ENCODE measurements at regions not wholly inside any gene's neighbourhood (a gene's known extent, or its start where the extent isn't known, plus 50 kb on each side); places are given as distances from the start of the nearest gene placed in this dataset.
A peak's percentile ranks its signal among the peaks of the same experiment; 100 is the strongest.

GRCh38 chr13:111911121-111911720, 155.7 kb upstream of the SOX1 start:
- H3K9ac ChIP-seq (replicated peaks in 1 of 4; ENCODE audit: extremely low read depth in 1 of 4, low read depth in 3 of 4, low read length in 3 of 4), result no peak overlapping the region
- H3K4ac ChIP-seq (replicated peaks; ENCODE audit: insufficient read length, low read depth, low read length), result no peak overlapping the region
- no peak overlapping the region for H2BK20ac ChIP-seq (ENCODE audit: low read length)
- H3K36me3 ChIP-seq (ENCODE audit: control insufficient read depth in 2 of 4, insufficient read depth in 4 of 4, low read length in 3 of 4), result no peaks in the 10 kb centered on the region
- H2AFZ ChIP-seq (ENCODE audit: low read length), result no peak overlapping the region
- H3K23me2 ChIP-seq (ENCODE audit: low read depth, low read length), result no peaks in the 10 kb centered on the region
- ChIA-PET CTCF (ENCODE audit: partially characterized antibody) (no interaction called here), POLR2A (ENCODE audit: partially characterized antibody) (no interaction called here)
- no peak overlapping the region for H2AK5ac ChIP-seq (ENCODE audit: low read depth, low read length)
- H3K56ac ChIP-seq (replicated peaks; ENCODE audit: insufficient read length, low read depth, low read length), result no peak overlapping the region
- H4K8ac ChIP-seq (ENCODE audit: extremely low read depth, insufficient read depth, low read length), result no peak overlapping the region
- H2BK120ac ChIP-seq (replicated peaks; ENCODE audit: low read depth, low read length), result no peak overlapping the region
- DNase-seq (ENCODE audit: low read depth in 1 of 2, low spot score in 2 of 2) (peak in 1 of 2 experiments; percentile 17), FAIRE-seq (no peak)
- no peak overlapping the region for H2BK15ac ChIP-seq (ENCODE audit: low read length)
- no peak for TF ChIP-seq RXRA (IDR thresholded peaks at IDR 0.05; ENCODE audit: insufficient read depth, low read depth, low read length)
- TF ChIP-seq TBP (IDR thresholded peaks at IDR 0.05; ENCODE audit: low read depth, low read length), result no peak
- TF ChIP-seq ZNF274 (IDR thresholded peaks at IDR 0.05; ENCODE audit: borderline replicate concordance, extremely low read depth, low read length), result no peak
- TF ChIP-seq HDAC6 (IDR thresholded peaks at IDR 0.05; ENCODE audit: low read depth, low read length), result no peak
- no peaks in the 10 kb centered on the region for H3K79me2 ChIP-seq (ENCODE audit: control insufficient read depth in 1 of 2, insufficient read depth in 2 of 2, low read length in 2 of 2)
- H3K27ac ChIP-seq (ENCODE audit: low read depth, low read length), result no peak overlapping the region
- no peak overlapping the region for H3K4me3 ChIP-seq (ENCODE audit: extremely low read depth in 1 of 4, insufficient read depth in 2 of 4, low read depth in 3 of 4, low read length in 4 of 4)
- no peak overlapping the region for H4K91ac ChIP-seq (replicated peaks; ENCODE audit: insufficient read length, low read length)
- no peak overlapping the region for H3K4me2 ChIP-seq (ENCODE audit: insufficient read depth in 1 of 2, low read depth in 2 of 2, low read length in 2 of 2)
- no peaks in the 10 kb centered on the region for H3K4me1 ChIP-seq (replicated peaks in 1 of 4; ENCODE audit: control insufficient read depth in 3 of 4, insufficient read depth in 4 of 4, low read length in 3 of 4)
- H3K18ac ChIP-seq (ENCODE audit: extremely low read depth, low read length), result no peak overlapping the region
- H3K14ac ChIP-seq (ENCODE audit: insufficient read length), result no peak overlapping the region
- H3K27me3 ChIP-seq (replicated peaks in 1 of 4; ENCODE audit: control insufficient read depth in 3 of 4, extremely low read depth in 1 of 4, insufficient read depth in 3 of 4, low read length in 3 of 4), result no peaks in the 10 kb centered on the region; a peak in 1 of 7 replicates
- no peak overlapping the region for H4K5ac ChIP-seq (ENCODE audit: insufficient read length, low read depth, low read length)
- H3K79me1 ChIP-seq (ENCODE audit: low read depth, low read length), result no peaks in the 10 kb centered on the region
- H2BK12ac ChIP-seq (ENCODE audit: low read depth, low read length), result no peak overlapping the region
- H3K23ac ChIP-seq (ENCODE audit: insufficient read length), result no peak overlapping the region
- no peak overlapping the region for H2BK5ac ChIP-seq (ENCODE audit: low read depth, low read length)
- H3K9me3 ChIP-seq (ENCODE audit: insufficient read depth in 2 of 2, low read depth in 1 of 2, low read length in 1 of 2), result no peaks in the 10 kb centered on the region
- WGBS, 2 experiments (ENCODE audit: extremely low coverage in 1 of 2, insufficient coverage in 1 of 2, insufficient read length in 1 of 2, insufficient replicate concordance in 2 of 2, low coverage in 1 of 2, low lambda C conversion rate in 2 of 2, missing lambda C conversion rate in 1 of 2), result 91% methylated on average over 11 of the region's 11 CpGs; no CpG with 5 or more reads in 1 of the 2 experiments
- no peaks in the 10 kb centered on the region for H4K20me1 ChIP-seq (replicated peaks in 1 of 2; ENCODE audit: control insufficient read depth in 1 of 2, insufficient read depth in 2 of 2, low read length in 2 of 2)
